Neural cell (in vitro differentiated cells): ENCODE measurements at regions not wholly inside any gene's neighbourhood (a gene's known extent, or its start where the extent isn't known, plus 50 kb on each side); places are given as distances from the start of the nearest gene placed in this dataset.

Experiments
- CTCF ChIP-seq: fragments of 450-650 bp; IDR thresholded peaks from 2 replicates; pipeline ENCODE4 v1.5.1; 2014; ENCODE audit warnings: antibody characterized with exemption, mild to moderate bottlenecking, moderate library complexity; ENCODE audit not compliant: poor library complexity, severe bottlenecking
- EP300 ChIP-seq: fragments of 450-650 bp; conservative IDR thresholded peaks from 2 replicates; pipeline ENCODE4 v1.6.1; 2014; ENCODE audit warnings: antibody characterized with exemption, mild to moderate bottlenecking, moderate library complexity; ENCODE audit not compliant: poor library complexity, severe bottlenecking
- REST ChIP-seq: IDR thresholded peaks from 2 replicates; pipeline ENCODE4 v1.6.1; 2012; ENCODE audit warnings: borderline replicate concordance

GRCh38 chr20:40257763-40258162 is 431.3 kb downstream of the MAFB start:
- no peak for TF ChIP-seq REST
- no peak for TF ChIP-seq CTCF
- TF ChIP-seq EP300, result no peak
